Gastrocnemius medialis (tissue), 4 donors: ENCODE measurements at regions not wholly inside any gene's neighbourhood (a gene's known extent, or its start where the extent isn't known, plus 50 kb on each side); places are given as distances from the start of the nearest gene placed in this dataset.

Source experiments
- POLR2A ChIP-seq, 2 donors: fragments of 450-650 bp; IDR thresholded peaks; one replicate each; pipeline ENCODE4 v1.6.1; 2017; ENCODE audit warnings: antibody characterized with exemption in 2 of 2, mild to moderate bottlenecking in 2 of 2, moderate library complexity in 2 of 2
- TF ChIP-seq, protein P1 (sequence below), 5 experiments: fragments of 450-650 bp in 3 of 5; fragments of 200-600 bp in 2 of 5; sonication (generic) in 2 of 5; IDR thresholded peaks in 4 of 5; conservative IDR thresholded peaks in 1 of 5; 1 replicate in 4 of 5; 2 replicates in 1 of 5; pipeline ENCODE4 v1.5.1; 2016 to 2019; ENCODE audit warnings: antibody characterized with exemption in 5 of 5, mild to moderate bottlenecking in 3 of 5, moderate library complexity in 3 of 5

DNA sequence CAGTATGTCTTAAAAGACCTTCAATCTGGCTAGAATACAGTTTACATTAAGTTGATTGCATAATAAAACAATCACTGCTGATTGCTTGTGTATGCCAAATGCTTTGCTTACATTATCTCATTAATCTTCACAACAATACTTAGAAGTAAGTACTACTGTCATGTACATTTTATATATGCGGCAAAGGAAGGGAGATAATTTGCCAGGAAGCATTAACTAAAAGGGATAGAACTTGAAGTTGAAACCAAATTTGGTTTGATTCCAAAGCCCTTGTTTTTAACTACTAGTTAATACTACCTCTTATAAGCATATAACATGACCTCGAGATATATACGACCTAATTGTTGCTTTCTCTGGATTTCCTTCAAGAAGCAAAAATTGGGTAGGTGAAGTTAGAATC is 155.8 kb downstream of the NTMT2 start:
- TF ChIP-seq, protein P1, sequence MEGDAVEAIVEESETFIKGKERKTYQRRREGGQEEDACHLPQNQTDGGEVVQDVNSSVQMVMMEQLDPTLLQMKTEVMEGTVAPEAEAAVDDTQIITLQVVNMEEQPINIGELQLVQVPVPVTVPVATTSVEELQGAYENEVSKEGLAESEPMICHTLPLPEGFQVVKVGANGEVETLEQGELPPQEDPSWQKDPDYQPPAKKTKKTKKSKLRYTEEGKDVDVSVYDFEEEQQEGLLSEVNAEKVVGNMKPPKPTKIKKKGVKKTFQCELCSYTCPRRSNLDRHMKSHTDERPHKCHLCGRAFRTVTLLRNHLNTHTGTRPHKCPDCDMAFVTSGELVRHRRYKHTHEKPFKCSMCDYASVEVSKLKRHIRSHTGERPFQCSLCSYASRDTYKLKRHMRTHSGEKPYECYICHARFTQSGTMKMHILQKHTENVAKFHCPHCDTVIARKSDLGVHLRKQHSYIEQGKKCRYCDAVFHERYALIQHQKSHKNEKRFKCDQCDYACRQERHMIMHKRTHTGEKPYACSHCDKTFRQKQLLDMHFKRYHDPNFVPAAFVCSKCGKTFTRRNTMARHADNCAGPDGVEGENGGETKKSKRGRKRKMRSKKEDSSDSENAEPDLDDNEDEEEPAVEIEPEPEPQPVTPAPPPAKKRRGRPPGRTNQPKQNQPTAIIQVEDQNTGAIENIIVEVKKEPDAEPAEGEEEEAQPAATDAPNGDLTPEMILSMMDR (IDR thresholded peaks at IDR 0.05 in 4 of 5, conservative IDR thresholded peaks at IDR 0.05 in 1 of 5): no peak
- no peak for TF ChIP-seq POLR2A (IDR thresholded peaks at IDR 0.05)
